CMK (cell line): ENCODE measurements at regions not wholly inside any gene's neighbourhood (a gene's known extent, or its start where the extent isn't known, plus 50 kb on each side); places are given as distances from the start of the nearest gene placed in this dataset.
"Not testable (repeated sequence)": the region's sequence is repeated elsewhere in the genome, so short reads cannot be mapped to it uniquely, and the experiment has no call there.

Source experiments
- DNase-seq: peaks from one replicate; pipeline ENCODE4 v3.0.0-alpha.2; 2010; ENCODE audit warnings: low read depth

DNA sequence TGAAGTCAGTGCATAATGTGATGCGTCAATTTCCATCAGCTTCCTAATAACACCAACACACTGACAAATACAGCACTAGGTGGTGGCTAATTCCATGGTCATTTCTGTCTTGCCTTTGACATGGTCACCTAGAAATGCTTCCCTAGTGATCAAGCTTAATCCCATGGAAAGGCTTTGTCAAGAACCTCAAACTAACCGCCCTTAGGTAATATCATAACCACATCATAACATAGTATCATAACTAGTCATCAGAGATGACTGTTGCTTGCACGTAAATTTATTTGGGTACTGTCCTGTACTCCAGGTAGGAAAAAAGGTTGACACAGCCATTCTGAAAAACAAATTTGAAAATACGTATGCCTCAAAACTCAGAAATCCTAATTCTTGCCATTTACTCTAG, 471.8 kb downstream of the IRS1 start:
- DNase-seq, result no peak

DNA sequence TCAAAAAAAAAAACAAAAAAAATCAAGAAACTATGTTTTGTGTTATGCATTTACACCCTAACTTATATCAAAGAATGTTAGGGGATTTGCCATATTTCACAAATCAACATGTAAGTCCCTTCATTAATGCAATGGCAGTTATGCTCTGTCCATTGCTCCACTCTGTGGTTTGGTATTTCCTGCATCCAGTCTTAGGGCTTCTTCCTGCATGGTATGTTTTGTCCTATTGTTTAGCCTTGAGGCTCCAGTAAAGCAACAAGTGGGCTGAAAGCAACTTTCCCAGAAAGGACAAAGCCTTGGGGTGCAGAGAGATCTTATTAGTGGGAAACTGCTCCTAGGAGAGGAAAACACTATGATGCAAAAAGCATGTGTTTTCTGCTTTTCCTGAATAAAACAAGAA, 474.1 kb downstream of the IRS1 start:
- no peak for DNase-seq

DNA sequence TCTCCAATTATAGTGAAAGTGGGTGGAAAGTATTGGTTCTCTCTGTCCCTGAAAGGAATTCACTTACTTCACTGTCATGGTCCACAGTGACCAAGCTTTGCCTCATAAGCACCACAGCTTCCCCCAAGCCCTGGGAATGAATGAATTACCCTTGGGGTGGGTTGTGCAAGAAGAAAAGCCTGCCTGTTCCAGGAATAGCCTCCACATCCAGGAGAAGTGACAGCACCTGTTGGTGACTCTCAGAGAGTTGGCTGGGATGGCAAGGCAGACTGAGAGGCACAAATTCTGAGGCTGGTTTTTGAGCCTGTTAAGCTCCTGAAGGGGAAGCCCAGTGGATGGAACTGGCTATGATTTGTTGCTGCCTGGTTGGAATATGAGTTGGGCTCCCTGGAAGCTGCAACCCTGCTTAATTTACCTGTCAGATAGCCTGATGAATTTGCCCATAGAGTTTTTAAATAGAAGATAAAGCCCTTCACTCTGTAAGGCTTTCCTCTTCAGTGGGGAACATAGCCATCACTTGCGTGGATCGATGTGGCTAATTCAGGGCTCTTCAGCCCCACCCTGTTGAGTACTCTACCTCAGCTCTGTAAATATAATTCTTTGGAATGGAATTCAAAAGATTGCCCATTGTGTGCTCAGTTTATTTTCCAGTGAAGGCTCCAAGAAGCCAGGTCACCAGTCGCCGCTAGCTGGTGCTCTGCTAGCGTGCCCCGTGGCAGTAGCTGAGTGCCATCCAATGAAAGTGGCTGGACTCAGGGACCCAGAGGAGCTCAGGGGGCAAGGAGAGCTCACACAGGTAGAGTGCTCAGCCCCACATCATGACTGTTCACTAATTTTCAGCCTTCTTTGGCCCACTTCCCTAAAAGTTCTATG, 479.3 kb downstream of the IRS1 start:
- no peak for DNase-seq

DNA sequence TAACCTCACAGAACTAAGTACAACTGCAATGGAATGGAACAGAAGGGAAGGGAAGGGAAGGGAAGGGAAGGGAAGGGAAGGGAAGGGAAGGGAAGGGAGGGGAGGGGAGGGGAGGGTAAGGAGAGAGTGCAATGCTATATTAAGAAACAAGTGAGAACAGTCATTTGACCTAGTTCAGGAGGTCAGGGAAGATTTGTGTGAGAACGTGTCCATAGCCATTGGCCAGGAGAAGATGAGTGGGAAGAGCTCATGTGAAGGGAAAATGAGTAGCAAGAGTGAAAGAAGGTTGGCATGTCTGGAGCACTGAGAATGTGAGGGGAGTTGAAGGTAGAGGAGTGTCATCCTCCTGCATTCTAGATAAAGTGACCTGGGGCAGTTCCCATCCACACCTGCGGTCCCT, 481.6 kb downstream of the IRS1 start:
- no peak for DNase-seq

DNA sequence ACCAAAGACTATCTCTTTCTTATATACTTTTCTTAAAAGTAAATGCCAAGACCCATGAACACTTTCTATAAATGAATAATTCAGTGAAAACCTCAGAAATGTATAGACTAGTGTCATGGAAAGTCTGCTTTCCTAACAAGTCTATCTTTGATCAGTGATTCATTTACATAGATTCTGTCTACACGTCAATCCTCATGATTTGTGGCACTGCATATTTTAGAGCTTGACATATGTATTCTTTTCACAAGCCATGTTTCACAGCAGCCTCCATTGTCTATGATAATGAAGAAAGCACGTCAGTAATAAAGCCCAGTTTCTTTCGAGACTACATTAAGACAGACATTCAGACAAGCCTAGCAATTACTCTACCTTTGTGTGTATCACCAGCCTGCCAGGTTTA, 486.6 kb downstream of the IRS1 start:
- no peak for DNase-seq

DNA sequence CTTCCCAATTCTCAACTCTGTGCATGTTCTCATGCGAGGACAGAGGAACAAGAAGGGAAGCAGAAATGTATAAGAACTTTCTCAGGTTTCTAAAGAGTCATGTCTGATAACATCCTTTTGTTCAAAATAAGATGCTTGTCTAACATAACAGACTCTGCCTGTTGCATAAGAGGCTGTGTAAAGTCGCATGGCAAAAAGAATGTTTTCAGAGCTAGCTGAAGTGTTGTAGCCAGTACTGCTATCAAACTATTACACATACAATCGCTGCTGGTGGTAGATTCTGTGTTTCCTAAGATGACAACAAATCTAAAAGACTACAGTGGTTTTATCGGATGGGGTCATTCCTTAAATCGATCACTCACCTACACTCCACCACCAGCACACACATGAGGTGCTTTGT, 487.5 kb downstream of the IRS1 start:
- DNase-seq, result no peak

DNA sequence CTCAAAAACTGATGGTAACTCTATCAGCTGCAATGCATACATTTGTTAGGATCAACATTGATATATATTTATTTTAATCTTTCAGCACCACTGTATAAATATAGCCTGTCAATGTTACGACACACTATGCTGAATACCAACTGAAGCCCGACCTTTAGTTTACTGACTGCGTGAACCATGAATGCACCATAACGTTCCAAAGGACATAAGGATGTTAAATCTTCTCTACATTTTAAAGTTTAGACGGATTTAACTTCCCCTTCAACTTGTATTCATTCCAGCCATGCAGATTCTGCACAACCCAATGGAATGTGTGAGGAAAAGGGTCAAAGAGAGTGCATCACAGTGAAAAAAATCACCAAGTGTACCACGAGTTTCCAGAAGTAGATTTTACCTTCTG, 489.5 kb downstream of the IRS1 start:
- no peak for DNase-seq

DNA sequence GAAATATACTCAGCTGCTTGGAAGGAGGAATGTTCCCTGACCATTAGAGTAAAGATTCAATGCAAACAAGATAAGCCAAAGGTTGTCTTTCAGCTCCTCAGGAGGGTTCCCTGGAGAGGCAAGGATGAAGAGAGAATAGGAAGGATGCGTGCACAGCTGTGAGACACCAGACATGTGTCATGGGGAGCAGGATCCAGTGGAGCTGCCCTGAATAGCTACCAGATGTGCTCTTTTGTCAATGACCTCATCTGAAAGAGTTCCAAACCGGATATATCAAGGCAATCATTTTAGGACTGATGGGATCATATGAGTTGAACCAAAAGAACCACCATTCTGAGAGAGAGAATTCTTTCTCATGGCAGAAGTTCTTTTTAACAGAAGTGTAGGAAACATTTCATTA, 490.6 kb downstream of the IRS1 start:
- no peak for DNase-seq

DNA sequence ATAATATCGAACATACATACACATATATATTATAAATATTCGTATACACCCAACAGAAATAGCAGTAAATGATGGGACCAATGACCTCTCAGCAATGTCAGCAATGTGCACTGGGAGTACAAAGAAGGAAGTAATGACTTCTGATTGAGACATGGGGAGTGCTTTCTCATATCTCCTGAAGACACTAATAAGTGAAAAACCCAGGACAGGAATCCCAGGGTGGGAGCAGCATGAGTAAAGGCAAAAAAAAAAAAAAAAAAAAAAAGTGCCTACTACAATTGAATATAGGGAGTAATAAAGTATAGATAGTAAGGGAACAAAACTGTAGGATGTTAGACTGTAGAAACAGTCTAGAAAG, 491.3 kb downstream of the IRS1 start:
- DNase-seq, result no peak

DNA sequence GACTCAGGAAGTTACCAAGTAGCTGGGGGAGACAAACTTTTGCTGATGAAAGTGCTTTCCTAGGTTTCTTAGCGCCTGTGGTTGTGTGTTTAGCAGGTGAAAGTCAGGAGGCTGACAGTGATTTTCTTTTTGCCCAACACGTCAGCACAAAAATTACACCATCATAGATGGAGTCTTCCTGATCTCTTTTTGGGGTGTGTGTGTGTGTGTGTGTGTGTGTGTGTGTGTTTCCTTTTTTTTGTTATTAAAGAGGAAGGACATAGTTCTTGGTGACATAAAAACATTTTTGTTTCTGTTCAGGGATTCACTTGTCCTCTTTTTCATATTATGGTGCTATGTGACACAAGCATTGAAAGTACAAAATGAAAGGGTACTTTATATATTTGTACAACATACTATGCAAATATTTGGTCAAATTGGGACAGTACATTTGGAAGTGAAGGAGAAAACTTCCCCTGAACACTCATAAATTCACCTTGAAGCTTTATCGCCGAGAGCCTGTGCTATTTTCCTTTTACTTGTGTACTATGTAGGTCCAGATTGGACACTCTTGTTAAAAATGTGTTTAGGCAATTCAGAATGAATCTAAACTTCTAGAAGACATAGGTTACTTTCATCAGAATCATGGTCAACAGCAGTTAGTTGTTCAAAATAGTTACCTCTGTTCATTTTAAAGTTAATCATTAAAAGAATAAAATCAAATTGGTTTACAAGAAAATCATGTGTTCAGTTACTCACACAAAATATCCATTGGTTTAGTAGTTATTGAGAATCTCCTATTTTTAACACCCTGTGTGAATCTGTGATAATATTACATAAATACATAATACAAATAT, 491.9 kb downstream of the IRS1 start:
- no peak for DNase-seq

DNA sequence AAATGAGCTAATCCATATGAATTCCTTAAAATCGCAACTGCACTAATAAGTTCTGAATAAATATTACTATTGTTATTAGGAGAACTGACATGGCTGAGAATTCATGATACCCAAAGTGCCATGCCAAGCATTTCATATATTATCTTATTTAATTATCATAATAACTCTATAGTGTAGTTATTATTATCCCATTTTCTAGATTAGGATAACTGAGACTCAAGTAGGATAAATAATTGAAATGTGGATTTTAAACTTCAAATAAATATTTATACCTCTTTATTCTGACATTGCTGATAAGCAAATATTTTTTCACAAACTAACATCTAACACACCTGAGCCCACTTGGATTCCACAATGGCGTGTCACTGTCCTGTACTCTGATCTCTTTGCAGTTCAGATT, 492.7 kb downstream of the IRS1 start:
- no peak for DNase-seq

DNA sequence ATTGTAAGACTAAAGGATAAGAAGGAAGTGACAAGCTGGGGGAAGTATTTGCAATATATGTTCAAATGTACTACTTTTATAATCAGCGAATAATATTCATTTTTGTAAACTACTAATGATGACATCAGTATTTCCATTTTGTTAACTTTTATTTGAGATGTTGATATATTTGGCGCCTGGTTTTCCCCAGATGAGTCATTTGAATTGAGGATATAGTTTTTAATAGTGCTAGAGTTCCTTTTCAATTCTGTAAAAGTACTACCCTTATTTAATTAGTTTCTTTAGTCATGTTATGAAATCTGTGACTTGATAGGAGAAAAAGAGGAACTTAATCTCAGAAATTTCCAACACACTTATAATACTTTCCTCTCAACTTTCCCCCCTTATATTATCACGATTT, 495.3 kb downstream of the IRS1 start:
- DNase-seq, result no peak

DNA sequence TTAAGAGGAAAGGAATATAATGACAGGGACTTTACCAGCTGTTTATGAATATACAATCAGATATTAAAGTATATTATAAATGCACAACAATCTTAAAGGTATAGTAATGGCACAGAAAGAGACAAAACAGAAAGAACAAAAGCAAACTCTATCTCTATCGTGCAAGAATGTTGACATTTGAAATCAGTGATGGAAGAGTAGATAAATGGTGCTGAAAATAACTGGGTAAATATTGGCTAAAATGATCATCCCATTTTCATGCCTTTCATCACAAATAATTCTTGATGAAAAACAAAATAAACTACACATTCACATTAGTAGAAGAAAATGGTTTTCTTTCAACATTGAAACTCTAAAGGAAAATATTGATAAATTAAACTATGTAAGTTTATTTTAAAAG, 495.9 kb downstream of the IRS1 start:
- no peak for DNase-seq

DNA sequence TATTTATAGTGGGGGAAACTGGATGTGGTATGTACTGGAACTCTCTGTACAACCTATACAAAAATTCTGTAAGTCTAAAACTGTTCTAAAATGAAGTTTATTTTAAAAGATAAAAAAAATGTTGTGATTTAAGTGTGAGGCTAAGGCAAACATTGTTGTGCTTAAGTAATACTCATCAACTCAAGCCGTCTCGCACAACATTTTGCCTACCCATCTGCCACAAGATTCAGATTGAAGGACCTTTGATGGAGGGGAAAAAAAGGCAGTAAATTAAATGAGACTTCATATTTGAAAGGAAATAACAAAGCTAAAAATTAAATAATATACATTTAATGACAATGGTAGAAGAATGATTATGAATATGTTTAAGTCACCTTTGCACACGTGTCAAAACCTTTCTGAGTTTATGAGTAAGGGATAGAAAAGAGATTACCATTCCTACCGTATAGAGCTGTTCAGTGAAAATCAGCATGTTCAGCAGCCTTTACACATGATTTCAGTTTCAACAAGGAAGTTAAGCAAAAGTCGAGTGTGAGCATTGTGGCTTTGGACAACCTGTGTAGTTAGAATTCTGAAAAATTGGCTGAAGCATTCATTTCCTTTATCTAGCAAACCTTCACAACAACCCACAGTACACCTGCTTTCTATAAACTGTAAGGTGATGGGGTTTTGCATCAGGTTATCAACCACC, 499.3 kb downstream of the IRS1 start:
- DNase-seq, result no peak

DNA sequence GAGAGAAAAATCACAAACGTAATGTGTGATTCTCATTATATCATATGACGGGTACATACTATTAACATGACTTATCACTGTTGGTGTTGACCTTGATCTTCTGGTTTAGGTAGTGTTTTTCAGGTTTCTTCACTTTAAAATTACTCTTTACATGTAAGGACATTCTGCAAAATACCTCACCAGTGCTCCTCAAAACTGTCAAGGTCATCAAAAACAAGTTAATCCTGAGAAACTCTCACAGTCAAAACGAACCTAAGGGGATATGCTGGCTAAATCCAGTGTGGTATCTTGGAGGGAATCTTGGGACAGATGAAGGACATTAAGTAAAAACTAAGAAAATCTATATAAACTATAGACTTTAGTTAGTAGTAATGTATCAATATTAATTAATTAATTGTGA, 499.8 kb downstream of the IRS1 start:
- DNase-seq, result no peak

DNA sequence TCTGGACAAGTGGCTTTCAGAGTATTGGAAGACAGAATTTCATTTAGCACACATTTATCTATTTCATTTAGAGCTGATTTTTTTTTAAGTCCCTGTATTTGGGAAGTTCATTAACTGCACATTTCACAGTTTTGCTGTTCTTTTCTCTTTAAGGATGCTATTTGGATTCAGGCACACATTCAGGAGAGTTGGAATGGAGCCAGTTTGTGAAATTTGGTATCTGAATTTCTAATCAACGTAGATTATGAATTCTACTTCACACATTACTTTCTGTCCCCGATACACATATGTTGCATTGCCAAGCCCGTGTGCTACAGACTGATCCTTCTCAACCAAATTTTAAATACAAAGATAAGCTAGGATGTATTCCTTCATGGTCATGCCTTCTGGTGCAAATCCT, 503.9 kb downstream of the IRS1 start:
- DNase-seq, result no peak

DNA sequence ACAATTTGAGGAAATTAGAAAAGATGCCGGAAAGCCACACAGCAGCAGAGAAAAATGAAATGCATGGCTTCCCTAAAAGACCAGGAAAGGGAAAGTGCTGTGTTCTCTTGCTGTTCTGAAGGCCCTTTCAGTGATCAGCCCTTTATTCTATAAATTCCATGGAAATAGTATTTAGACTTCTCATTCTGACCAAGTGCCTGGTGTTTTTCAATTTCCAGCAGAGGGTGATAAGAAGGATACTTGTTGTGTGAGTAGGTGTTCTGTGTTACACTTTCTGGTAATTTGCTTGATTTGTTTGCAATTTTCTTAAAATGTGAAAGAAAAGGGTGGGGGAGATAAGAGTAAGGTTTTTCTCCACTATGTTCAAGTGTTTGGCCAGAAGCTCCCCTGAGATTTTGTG, 504.5 kb downstream of the IRS1 start:
- DNase-seq, result no peak

DNA sequence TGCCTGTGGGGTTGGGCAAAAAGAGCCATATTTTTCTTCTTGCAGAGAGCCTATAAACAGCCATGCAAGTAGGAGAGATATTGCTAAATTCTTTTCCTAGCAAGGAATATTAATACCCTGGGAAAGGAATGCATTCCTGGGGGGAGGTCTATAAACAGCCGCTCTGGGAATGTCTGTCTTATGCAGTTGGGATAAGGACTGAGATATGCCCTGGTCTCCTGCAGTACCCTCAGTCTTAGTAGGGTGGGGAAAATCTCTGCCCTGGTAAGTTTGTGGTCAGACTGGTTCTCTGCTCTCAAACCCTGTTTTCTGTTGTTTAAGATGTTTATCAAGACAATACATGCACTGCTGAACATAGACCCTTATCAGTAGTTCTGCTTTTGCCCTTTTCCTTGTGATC, 508.3 kb downstream of the IRS1 start:
- not testable (repeated sequence) for DNase-seq

DNA sequence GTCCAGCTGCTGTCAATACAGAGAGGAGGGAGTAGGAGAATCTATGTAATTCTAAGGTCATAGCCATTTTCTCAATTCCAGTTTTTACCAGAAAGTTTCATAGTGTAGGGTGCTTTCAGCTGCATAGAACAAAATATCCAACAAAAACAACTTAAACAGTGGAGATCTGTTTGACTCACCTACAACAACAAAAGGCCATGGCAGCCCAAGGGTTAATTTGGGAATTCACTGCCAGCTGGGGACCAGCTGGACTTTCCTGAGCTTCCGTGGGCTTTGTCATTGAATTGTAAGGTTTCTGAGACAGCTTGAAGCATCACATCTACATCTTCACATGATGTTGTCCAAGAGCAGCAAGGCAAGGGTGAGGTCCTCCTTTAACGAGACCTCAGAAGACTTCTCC, 512.7 kb downstream of the IRS1 start:
- no peak for DNase-seq

DNA sequence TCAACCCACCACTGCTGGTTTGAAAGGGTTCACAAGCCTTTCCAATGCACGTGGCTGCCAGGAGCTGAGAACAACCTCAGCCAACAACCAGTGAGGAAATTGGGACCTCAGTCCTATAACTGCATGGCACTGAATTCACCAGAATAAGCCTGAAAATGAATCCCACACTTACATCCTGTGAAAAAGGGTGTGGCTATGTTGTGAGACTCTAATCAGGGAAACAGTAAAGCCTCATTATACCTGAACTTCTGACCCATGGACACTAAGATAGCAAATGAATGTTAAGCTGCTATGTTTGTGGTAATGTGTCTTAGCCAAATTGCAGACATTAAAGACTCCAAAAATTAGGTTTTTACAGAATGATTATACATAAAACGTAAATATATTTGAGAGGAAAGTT, 515.8 kb downstream of the IRS1 start:
- DNase-seq, result no peak

DNA sequence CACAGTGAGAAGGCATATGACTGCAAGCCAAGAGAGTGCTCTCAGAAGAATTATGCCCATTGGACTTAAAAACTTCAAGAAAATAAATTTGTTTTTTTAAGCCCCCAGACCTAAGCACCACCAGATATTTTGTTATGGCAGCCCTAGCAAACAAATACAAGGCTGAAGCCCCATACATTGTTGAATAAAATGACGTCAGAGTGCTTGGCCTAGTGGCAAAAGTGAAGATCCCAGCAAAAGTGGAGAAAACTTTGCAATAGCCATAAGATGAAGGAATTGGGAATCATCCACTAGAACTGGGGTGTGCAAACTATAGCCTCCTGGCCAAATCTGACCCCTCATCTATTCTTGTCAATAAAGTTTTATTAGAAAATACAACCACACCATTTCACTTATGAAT, 517.5 kb downstream of the IRS1 start:
- DNase-seq, result no peak

DNA sequence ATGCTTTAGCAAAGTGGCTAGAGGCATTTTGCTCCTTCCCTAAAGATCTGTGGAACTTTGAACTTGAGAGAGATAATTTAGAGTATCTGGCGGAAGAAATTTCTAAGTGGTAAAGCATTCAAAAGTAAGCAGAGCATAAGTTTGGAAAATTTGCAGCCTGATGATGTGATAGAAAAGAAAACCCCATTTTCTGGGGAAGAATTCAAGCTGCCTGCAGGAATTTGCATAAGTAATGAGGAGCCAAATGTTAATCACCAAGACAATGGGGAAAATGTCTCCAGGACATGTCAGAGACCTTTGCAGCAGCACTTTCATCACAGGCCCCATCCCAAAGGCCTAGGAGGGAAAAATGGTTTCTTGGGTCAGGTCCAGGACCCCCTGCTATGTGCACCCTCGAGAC, 519.5 kb downstream of the IRS1 start:
- DNase-seq, result not testable (repeated sequence)

DNA sequence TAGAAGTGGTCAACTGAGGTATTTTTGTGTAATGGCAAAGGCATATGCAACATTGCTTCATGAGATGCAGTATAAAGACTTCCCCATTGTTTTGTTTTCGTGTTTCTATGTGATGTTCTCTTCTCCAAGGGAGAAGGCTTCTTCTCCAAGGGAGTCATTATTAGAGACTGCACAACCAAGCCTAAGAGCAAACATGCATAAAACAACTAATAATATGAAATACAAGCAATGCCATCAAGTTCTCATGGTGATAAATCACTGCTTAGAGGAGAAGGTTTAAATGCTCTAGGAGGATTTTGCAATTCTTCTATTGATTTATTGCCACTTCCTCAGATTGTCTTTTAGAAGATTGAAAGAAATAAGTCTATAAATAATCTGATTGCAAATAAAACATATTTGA, 524.4 kb downstream of the IRS1 start:
- no peak for DNase-seq
